Colonic mucosa (tissue), 4 donors: ENCODE measurements at regions not wholly inside any gene's neighbourhood (a gene's known extent, or its start where the extent isn't known, plus 50 kb on each side); places are given as distances from the start of the nearest gene placed in this dataset.

ENCODE experiments used
- DNase-seq: peaks from one replicate; pipeline ENCODE4 v3.0.0-alpha.2; 2020
- H3K27ac ChIP-seq: fragments of 200-600 bp; one replicate; pipeline ENCODE4 v1.8.0; 2021
- H3K27me3 ChIP-seq: fragments of 200-600 bp; one replicate; pipeline ENCODE4 v1.8.0; 2021
- H3K36me3 ChIP-seq: fragments of 200-600 bp; one replicate; pipeline ENCODE4 v1.8.0; 2021
- H3K4me1 ChIP-seq: fragments of 200-600 bp; one replicate; pipeline ENCODE4 v1.8.0; 2021; ENCODE audit warnings: mild to moderate bottlenecking
- H3K4me3 ChIP-seq: fragments of 200-600 bp; one replicate; pipeline ENCODE4 v1.8.0; 2021
- H3K9ac ChIP-seq, 2 donors: one replicate each; pipeline ENCODE4 v1.7.0; 2013; ENCODE audit warnings: control low read depth in 2 of 2, low read depth in 2 of 2, low read length in 2 of 2
- H3K9me3 ChIP-seq: fragments of 200-600 bp; one replicate; pipeline ENCODE4 v1.8.0; 2021
- intact Hi-C: fragments of 100-400 bp; cut with DNase I; formaldehyde crosslinking; loops from one replicate; pipeline ENCODE4 v1.14.1; 2022
- TF ChIP-seq, protein P1 (sequence below): fragments of 200-600 bp; IDR thresholded peaks from one replicate; pipeline ENCODE4 v1.8.0; 2022; ENCODE audit warnings: antibody characterized with exemption, mild to moderate bottlenecking
- donor health status: healthy.
- donor health status: DM: no; HTN: no; CAD: no.
- donor health status: DM: no; HTN: no; CAD: no.

DNA sequence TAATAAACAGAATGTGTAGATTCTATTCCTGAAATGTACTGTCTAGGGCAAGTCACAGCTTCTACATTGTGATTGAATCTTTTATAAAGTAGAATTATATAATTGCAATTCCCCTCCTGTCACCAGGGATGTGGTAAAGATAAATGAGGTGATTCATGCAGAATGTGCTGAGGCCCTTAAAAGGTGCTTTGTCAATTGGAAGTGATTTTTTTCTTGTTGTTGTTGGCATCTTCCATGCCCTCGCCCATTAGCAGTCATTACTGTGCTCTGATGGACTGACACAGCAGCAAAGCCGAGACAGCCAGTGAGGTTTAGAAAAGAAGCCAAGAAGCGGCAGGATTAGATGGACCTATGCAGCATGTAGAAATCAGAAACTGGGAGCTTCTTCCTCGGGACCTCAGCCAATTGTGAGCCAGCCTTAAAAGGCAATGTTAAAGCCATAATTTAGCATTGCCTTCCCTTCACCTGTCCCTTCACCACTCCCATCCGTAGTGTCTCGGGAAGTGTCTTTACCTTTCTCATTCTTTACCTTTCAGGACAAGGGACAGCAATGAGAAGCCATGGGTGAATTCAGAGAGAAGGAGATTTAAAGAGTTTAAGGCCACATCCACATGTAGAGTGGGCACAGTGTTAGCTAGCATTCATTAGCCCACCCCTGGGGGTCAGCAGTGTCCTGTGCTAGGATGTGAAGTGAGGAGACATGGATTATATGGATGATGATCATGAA is 257.8 kb downstream of the PLK2 start:
- H3K27ac ChIP-seq = no peak overlapping the region
- H3K27me3 ChIP-seq = no peaks in the 10 kb centered on the region
- H3K4me1 ChIP-seq = no peaks in the 10 kb centered on the region
- DNase-seq = no peak
- TF ChIP-seq, protein P1, sequence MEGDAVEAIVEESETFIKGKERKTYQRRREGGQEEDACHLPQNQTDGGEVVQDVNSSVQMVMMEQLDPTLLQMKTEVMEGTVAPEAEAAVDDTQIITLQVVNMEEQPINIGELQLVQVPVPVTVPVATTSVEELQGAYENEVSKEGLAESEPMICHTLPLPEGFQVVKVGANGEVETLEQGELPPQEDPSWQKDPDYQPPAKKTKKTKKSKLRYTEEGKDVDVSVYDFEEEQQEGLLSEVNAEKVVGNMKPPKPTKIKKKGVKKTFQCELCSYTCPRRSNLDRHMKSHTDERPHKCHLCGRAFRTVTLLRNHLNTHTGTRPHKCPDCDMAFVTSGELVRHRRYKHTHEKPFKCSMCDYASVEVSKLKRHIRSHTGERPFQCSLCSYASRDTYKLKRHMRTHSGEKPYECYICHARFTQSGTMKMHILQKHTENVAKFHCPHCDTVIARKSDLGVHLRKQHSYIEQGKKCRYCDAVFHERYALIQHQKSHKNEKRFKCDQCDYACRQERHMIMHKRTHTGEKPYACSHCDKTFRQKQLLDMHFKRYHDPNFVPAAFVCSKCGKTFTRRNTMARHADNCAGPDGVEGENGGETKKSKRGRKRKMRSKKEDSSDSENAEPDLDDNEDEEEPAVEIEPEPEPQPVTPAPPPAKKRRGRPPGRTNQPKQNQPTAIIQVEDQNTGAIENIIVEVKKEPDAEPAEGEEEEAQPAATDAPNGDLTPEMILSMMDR = no peak
- no peak overlapping the region for H3K9ac ChIP-seq
- no peaks in the 10 kb centered on the region for H3K36me3 ChIP-seq
- intact Hi-C loops = no loop called here
- no peak overlapping the region for H3K4me3 ChIP-seq
- no peaks in the 10 kb centered on the region for H3K9me3 ChIP-seq

DNA sequence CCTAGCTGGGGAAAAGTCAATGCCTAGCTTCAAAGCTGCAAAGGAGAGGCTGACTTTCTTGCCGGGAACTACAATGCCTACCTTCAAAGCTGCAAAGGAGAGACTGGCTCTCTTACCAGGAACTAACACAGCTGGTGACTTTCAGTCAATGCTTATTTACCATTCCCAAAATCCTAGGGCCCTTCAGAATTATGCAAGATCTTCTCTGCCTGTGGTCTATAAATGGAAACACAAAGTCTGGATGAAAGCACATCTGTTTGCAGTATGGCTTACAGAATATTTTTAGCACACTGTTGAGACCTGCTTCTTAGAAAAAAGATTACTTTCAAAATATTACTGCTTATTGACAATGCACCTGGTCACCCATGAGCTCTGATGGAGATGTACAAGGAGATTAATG is 259.4 kb downstream of the PLK2 start:
- Histone ChIP-seq H3K4me1 (no peaks in the 10 kb centered on the region), H3K9me3 (no peaks in the 10 kb centered on the region), H3K36me3 (no peaks in the 10 kb centered on the region), H3K27me3 (no peaks in the 10 kb centered on the region), H3K27ac (no peak overlapping the region), H3K9ac (no peak overlapping the region), H3K4me3 (no peak overlapping the region)
- TF ChIP-seq, protein P1 = no peak
- intact Hi-C loops = no loop called here
- DNase-seq = no peak

DNA sequence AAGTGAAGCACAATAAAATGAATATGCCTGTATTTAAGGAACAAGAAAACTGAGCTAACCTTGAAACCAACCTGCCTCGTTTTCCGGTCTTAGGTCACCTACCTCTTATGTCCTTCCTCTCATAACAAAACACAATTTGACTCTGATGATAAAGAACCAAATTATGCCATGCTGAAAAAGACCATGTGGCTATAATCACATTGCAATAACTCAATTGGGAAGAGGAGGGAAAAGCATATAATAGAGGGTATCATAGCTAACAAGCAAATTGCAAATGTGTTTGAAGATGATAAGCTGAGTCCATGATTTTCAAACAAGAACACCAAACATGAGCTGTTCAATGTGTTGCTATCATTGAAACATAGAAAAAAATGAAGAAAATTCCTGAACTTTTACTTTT is 260.8 kb downstream of the PLK2 start:
- H3K36me3 ChIP-seq = no peaks in the 10 kb centered on the region
- H3K9ac ChIP-seq = no peak overlapping the region
- H3K4me3 ChIP-seq = no peak overlapping the region
- no peaks in the 10 kb centered on the region for H3K9me3 ChIP-seq
- no peak overlapping the region for H3K27ac ChIP-seq
- TF ChIP-seq, protein P1 = no peak
- DNase-seq = no peak
- no peaks in the 10 kb centered on the region for H3K4me1 ChIP-seq
- intact Hi-C loops = no loop called here
- H3K27me3 ChIP-seq = no peaks in the 10 kb centered on the region

DNA sequence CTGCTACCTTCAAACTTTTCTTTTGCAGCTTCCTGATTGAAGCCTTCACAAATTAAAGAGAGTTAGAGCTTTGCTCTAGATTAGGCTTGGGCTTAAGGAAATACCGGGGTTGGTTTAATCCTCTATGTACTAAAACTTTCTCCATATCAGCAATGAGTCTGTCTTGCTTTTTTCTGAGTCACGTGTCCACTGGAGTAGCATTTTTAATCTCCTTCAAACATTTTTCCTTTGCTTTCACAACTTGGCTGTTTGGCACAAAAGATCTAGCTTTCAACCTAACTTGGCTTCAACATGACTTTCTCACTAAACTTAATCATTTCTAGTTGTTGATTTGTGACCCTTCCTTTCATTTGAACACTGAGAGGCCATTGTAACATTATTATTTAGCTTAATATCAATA is 261.6 kb downstream of the PLK2 start:
- H3K27me3 ChIP-seq = no peaks in the 10 kb centered on the region
- H3K27ac ChIP-seq = no peak overlapping the region
- H3K9me3 ChIP-seq = no peaks in the 10 kb centered on the region
- no peaks in the 10 kb centered on the region for H3K4me1 ChIP-seq
- no peak overlapping the region for H3K4me3 ChIP-seq
- intact Hi-C loops = no loop called here
- no peaks in the 10 kb centered on the region for H3K36me3 ChIP-seq
- TF ChIP-seq, protein P1 = no peak
- H3K9ac ChIP-seq = no peak overlapping the region
- no peak for DNase-seq

DNA sequence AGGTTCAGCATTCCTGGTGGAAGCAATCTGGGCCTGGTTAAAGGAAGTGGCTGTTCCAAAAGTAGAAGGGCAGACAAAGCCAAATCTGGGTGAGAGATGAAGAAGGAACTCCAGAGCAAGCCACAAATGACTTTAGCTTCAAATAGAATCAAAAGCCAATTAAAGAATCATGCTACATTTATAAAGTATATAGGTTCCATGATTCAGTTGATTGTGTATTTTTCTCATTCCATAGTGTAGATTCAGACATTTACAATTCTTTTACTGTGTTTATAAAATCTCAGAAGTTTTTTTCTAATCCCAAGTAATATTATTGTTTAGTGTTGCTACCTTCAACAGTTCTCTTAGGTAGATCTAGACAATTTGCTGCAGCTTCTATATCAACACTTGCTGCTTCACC is 262.0 kb downstream of the PLK2 start:
- no peaks in the 10 kb centered on the region for H3K4me1 ChIP-seq
- H3K4me3 ChIP-seq = no peak overlapping the region
- no peak for DNase-seq
- intact Hi-C loops = no loop called here
- TF ChIP-seq, protein P1 = no peak
- H3K36me3 ChIP-seq = no peaks in the 10 kb centered on the region
- H3K27me3 ChIP-seq = no peaks in the 10 kb centered on the region
- no peak overlapping the region for H3K27ac ChIP-seq
- H3K9ac ChIP-seq = no peak overlapping the region
- H3K9me3 ChIP-seq = no peaks in the 10 kb centered on the region
